Gastrocnemius medialis (tissue), 4 donors: ENCODE measurements at regions not wholly inside any gene's neighbourhood (a gene's known extent, or its start where the extent isn't known, plus 50 kb on each side); places are given as distances from the start of the nearest gene placed in this dataset.

ENCODE experiments used
- ATAC-seq, 2 donors: fragments of 150-250 bp; one replicate each; pipeline ENCODE4 v1.9.1; 2016
- DNase-seq, 2 donors: peaks; one replicate each; pipeline ENCODE4 v3.0.0-alpha.2; 2019
- H3K27ac ChIP-seq, 4 donors: fragments of 200-600 bp; sonication (generic); 1 replicate in 1 of 4; 2 replicates in 3 of 4; pipeline ENCODE4 v1.5.1; 2016 to 2018; ENCODE audit warnings: mild to moderate bottlenecking in 2 of 4, moderate library complexity in 1 of 4
- H3K27me3 ChIP-seq, 3 donors: fragments of 200-600 bp; sonication (generic) in 2 of 3; 1 replicate in 1 of 3; 2 replicates in 2 of 3; pipeline versions ENCODE4 v1.5.1 to v1.6.0; 2016 to 2019; ENCODE audit warnings: mild to moderate bottlenecking in 1 of 3, moderate library complexity in 1 of 3
- H3K36me3 ChIP-seq, 2 donors: fragments of 200-600 bp; sonication (generic) in 1 of 2; one replicate each; pipeline ENCODE4 v1.5.1; 2017 to 2018
- H3K4me1 ChIP-seq, 2 donors: fragments of 200-600 bp; sonication (generic) in 1 of 2; one replicate each; pipeline ENCODE4 v1.5.1; 2016 to 2017; ENCODE audit warnings: mild to moderate bottlenecking in 2 of 2
- H3K4me3 ChIP-seq, 4 donors: fragments of 200-600 bp; sonication (generic) in 3 of 4; 1 replicate in 1 of 4; 2 replicates in 3 of 4; pipeline ENCODE4 v1.5.1; 2016 to 2019; ENCODE audit warnings: mild to moderate bottlenecking in 2 of 4
- H3K9me3 ChIP-seq, 3 donors: fragments of 200-600 bp; sonication (generic) in 2 of 3; 1 replicate in 1 of 3; 2 replicates in 2 of 3; pipeline ENCODE4 v1.5.1; 2016 to 2019
- POLR2A ChIP-seq, 2 donors: fragments of 450-650 bp; IDR thresholded peaks; one replicate each; pipeline ENCODE4 v1.6.1; 2017; ENCODE audit warnings: antibody characterized with exemption in 2 of 2, mild to moderate bottlenecking in 2 of 2, moderate library complexity in 2 of 2
- in situ Hi-C, 4 donors: fragments of 200-750 bp; cut with MboI; loops; one replicate each; pipeline versions ENCODE4 v1.15.0 to v1.8.0; 2017; ENCODE audit warnings: low sequenced_read_pairs in 4 of 4
- intact Hi-C: fragments of 100-400 bp; cut with DNase I; formaldehyde crosslinking; loops from one replicate; pipeline ENCODE4 v1.15.1; 2023; ENCODE audit warnings: low total_unique reads
- TF ChIP-seq, protein P1 (sequence below), 5 experiments: fragments of 450-650 bp in 3 of 5; fragments of 200-600 bp in 2 of 5; sonication (generic) in 2 of 5; IDR thresholded peaks in 4 of 5; conservative IDR thresholded peaks in 1 of 5; 1 replicate in 4 of 5; 2 replicates in 1 of 5; pipeline ENCODE4 v1.5.1; 2016 to 2019; ENCODE audit warnings: antibody characterized with exemption in 5 of 5, mild to moderate bottlenecking in 3 of 5, moderate library complexity in 3 of 5

DNA sequence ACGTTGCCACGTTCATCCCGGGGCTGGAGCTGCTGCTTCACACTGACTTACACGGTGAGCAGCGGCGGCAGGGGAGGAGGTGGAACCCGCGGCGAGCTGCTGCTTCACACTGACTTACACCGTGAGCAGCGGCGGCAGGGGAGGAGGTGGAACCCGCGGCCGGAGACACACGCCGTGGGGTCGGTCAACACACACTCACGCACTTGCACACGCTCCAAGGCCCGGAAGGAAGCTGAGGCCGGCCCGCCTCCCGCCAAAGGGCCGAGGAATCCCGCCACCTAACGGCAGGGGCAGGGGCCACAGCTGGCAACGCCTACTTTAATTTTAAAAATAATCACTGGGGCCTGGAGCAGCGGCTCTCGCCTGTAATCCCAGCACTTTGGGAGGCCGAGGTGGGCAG is 94.4 kb upstream of the FOXC1 start:
- H3K9me3 ChIP-seq: no peaks in the 10 kb centered on the region
- H3K4me3 ChIP-seq: no peak overlapping the region
- DNase-seq (no peak), ATAC-seq (no peak)
- in situ Hi-C loops: no loop called here
- H3K36me3 ChIP-seq: no peaks in the 10 kb centered on the region
- no peak overlapping the region for H3K27ac ChIP-seq
- TF ChIP-seq POLR2A (IDR thresholded peaks at IDR 0.05): no peak
- TF ChIP-seq, protein P1, sequence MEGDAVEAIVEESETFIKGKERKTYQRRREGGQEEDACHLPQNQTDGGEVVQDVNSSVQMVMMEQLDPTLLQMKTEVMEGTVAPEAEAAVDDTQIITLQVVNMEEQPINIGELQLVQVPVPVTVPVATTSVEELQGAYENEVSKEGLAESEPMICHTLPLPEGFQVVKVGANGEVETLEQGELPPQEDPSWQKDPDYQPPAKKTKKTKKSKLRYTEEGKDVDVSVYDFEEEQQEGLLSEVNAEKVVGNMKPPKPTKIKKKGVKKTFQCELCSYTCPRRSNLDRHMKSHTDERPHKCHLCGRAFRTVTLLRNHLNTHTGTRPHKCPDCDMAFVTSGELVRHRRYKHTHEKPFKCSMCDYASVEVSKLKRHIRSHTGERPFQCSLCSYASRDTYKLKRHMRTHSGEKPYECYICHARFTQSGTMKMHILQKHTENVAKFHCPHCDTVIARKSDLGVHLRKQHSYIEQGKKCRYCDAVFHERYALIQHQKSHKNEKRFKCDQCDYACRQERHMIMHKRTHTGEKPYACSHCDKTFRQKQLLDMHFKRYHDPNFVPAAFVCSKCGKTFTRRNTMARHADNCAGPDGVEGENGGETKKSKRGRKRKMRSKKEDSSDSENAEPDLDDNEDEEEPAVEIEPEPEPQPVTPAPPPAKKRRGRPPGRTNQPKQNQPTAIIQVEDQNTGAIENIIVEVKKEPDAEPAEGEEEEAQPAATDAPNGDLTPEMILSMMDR (IDR thresholded peaks at IDR 0.05 in 4 of 5, conservative IDR thresholded peaks at IDR 0.05 in 1 of 5): no peak
- H3K4me1 ChIP-seq: no peaks in the 10 kb centered on the region
- intact Hi-C loops: no loop called here
- peaks cover 0 to 3% (median 0%) of the 10 kb centered on the region in 3 donors for H3K27me3 ChIP-seq

DNA sequence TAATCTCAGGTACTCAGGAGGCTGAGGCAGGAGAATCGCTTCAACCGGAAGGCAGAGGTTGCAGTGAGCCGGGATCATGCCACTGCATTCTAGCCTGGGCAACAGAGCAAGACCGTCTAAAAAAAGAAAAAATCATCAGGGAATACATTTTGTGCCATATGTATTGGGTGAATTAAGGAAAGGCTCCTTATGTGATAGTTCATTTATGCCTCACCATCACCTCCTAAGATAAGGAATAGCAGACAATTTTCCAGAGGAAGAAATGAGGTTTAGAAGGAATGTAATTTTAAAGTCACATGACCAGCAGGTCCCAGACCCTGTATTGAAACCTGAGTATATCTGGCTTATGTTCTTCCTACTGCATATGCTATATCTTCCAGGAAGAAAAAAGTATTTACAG is 93.9 kb upstream of the FOXC1 start:
- H3K36me3 ChIP-seq: no peaks in the 10 kb centered on the region
- H3K9me3 ChIP-seq: no peaks in the 10 kb centered on the region
- TF ChIP-seq, protein P1 (IDR thresholded peaks at IDR 0.05 in 4 of 5, conservative IDR thresholded peaks at IDR 0.05 in 1 of 5): no peak
- TF ChIP-seq POLR2A (IDR thresholded peaks at IDR 0.05): no peak
- no peak overlapping the region for H3K4me3 ChIP-seq
- no peak for ATAC-seq
- DNase-seq: no peak
- no peaks in the 10 kb centered on the region for H3K4me1 ChIP-seq
- in situ Hi-C loops: no loop called here
- H3K27ac ChIP-seq: no peak overlapping the region
- intact Hi-C loops: no loop called here
- no peaks in the 10 kb centered on the region for H3K27me3 ChIP-seq

GRCh38 chr6:1516742-1517520 is 92.8 kb upstream of the FOXC1 start:
- in situ Hi-C loops: no loop called here
- H3K4me1 ChIP-seq: no peaks in the 10 kb centered on the region
- peaks cover 0 to 3% (median under 1%) of the 10 kb centered on the region in 3 donors for H3K27me3 ChIP-seq
- intact Hi-C loops: no loop called here
- H3K4me3 ChIP-seq: no peak overlapping the region
- DNase-seq: no peak
- no peak overlapping the region for H3K27ac ChIP-seq
- no peaks in the 10 kb centered on the region for H3K36me3 ChIP-seq
- no peak for ATAC-seq
- TF ChIP-seq, protein P1 (IDR thresholded peaks at IDR 0.05 in 4 of 5, conservative IDR thresholded peaks at IDR 0.05 in 1 of 5): no peak
- TF ChIP-seq POLR2A (IDR thresholded peaks at IDR 0.05): no peak
- no peaks in the 10 kb centered on the region for H3K9me3 ChIP-seq

DNA sequence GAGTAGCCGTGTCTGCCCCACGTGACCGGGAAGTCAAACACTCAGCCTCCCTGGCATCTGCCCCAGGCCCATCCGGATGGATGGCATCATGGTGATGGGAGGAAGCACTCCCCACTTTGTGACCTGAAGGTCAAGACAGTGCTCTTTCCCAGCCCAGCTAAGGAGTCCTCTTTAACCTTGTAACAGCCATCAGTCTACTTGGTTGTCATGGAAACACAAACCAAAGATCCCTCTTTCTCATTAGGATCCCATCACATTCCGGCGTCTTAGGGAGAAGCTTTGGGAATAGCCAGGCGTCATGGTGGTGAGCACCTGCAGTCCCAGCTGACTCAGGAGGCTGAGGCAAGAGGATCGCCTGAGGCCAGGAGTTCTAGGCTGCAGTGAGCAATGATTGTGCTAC is 90.9 kb upstream of the FOXC1 start:
- no peaks in the 10 kb centered on the region for H3K9me3 ChIP-seq
- DNase-seq (no peak), ATAC-seq (no peak)
- in situ Hi-C loops: no loop called here
- no peak overlapping the region for H3K4me3 ChIP-seq
- TF ChIP-seq POLR2A (IDR thresholded peaks at IDR 0.05): no peak
- TF ChIP-seq, protein P1 (IDR thresholded peaks at IDR 0.05 in 4 of 5, conservative IDR thresholded peaks at IDR 0.05 in 1 of 5): no peak
- H3K27me3 ChIP-seq: peaks cover 13 to 20% (median 17%) of the 10 kb centered on the region in 3 donors
- H3K4me1 ChIP-seq: no peaks in the 10 kb centered on the region
- H3K36me3 ChIP-seq: no peaks in the 10 kb centered on the region
- H3K27ac ChIP-seq: no peak overlapping the region
- intact Hi-C loops: no loop called here
